Kidney glomerular epithelial cell (primary cell): ENCODE measurements at regions not wholly inside any gene's neighbourhood (a gene's known extent, or its start where the extent isn't known, plus 50 kb on each side); places are given as distances from the start of the nearest gene placed in this dataset.

Experiments used
- DNase-seq: peaks from one replicate; lab custom pipeline; 2025; lab: John Stamatoyannopoulos, UW

GRCh38 chr9:73011956-73012355 lies 59.1 kb upstream of the ALDH1A1 start:
- DNase-seq = no peak

GRCh38 chr9:73011181-73011750 lies 58.4 kb upstream of the ALDH1A1 start:
- DNase-seq = no peak

DNA sequence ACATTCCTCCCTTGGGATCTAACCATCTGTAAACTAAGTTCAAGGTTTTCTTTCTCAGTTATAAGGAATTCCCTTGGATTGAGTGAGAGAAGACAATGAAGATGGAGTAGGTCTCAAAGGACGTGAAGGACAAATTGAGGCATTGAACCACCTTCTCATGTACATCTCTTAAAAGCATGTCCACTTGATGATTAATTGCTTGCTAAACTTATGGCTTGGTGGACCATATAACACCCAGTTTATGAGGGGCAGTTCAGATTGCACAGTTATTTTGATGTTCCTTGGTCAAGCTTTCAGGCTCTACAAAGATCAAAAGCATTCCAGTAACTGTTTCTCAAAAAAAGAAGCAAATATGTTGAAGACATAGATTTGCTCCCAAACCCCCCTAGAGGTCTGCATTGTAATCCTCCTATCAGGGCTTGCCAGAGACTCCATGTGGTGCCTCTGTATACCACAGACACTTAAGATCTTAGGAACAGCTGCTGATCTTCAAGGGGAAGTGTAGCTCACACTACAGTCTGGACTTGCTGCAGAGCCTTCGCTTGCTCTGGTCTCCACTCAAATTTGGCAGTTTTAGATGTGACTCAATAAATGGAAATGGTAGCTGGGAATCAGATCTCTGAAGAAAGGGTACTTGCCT lies 56.9 kb upstream of the ALDH1A1 start:
- no peak for DNase-seq

DNA sequence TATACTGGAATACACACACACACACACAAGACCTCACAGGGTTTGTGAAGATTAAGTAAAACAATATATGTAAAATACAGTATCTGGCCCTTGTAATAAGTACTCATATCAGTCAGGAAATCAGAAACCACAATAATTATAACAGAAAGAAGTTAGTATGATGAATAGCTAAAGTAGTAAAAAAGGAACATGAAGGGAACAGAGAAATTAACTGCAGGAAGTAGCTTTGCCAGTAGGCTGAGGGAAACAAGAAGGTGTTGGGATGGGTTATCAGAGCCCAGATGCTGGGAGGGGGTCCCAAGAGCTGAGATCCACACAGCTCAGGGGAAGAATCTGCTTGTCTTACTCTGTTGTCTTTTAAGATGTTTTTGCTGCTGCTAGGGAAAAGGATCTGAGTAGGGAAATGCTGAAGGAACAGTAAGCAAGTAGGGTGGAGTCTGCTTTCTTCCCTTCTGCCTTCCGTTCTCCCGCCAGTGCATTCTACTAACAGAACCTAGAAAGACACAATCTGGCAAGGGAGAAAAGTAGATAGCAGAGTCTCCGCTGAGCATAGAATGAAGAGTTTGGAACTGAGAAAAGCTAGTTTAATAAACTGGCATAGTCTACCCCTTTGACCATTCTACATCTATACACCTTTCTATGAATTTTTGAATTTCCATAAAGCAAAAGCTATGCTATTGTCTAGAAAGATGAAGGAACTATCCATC lies 55.3 kb upstream of the ALDH1A1 start:
- no peak for DNase-seq

DNA sequence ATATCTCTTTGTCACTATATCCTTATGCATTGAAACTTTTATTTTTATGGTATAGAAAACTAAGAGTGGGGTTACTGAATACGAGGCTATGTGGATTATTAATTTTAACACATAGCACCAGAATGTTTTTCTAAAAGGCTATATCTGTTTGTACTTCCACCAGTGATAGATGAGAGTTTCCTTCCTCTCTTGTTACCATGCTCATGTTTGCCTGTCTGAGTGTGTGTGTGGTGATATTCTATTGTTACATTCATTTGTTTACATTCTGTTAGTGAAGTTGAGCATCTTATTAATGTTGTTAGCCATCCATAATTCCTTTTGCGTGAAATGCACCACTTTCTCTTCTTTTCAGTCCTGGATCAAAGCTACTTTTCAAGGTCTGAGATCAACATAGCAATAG lies 54.1 kb upstream of the ALDH1A1 start:
- DNase-seq = no peak
